MM.1S (cell line): ENCODE measurements at regions not wholly inside any gene's neighbourhood (a gene's known extent, or its start where the extent isn't known, plus 50 kb on each side); places are given as distances from the start of the nearest gene placed in this dataset.
A peak's percentile ranks its signal among the peaks of the same experiment; 100 is the strongest.
"Not testable (repeated sequence)": the region's sequence is repeated elsewhere in the genome, so short reads cannot be mapped to it uniquely, and the experiment has no call there.

Source experiments
- DNase-seq: peaks from one replicate; pipeline ENCODE4 v3.0.0-alpha.2; 2015
- H2AFZ ChIP-seq: fragments of 300-600 bp; sonication (generic); 2 replicates; pipeline ENCODE4 v1.6.0; 2016; ENCODE audit warnings: antibody characterized with exemption, low read length
- H3F3A ChIP-seq: fragments of 300-600 bp; sonication (generic); 2 replicates; pipeline ENCODE4 v1.6.1; 2016; ENCODE audit warnings: mild to moderate bottlenecking, antibody characterized with exemption, low read length, moderate library complexity, mixed read lengths; ENCODE audit not compliant: insufficient read depth
- H3K27ac ChIP-seq: fragments of 300-600 bp; sonication (generic); 2 replicates; pipeline ENCODE4 v1.5.1; 2016; ENCODE audit warnings: mild to moderate bottlenecking, low read length
- H3K27me3 ChIP-seq: fragments of 300-600 bp; sonication (generic); replicated peaks from 2 replicates; pipeline ENCODE4 v1.6.0; 2016; ENCODE audit warnings: low read length; ENCODE audit not compliant: insufficient read depth
- H3K36me3 ChIP-seq: fragments of 300-600 bp; sonication (generic); replicated peaks from 2 replicates; pipeline ENCODE4 v1.6.1; 2016; ENCODE audit warnings: mild to moderate bottlenecking, low read length, mixed read lengths; ENCODE audit not compliant: insufficient read depth
- H3K4me1 ChIP-seq: fragments of 300-600 bp; sonication (generic); 2 replicates; pipeline ENCODE4 v1.6.1; 2016; ENCODE audit warnings: low read length, mixed read lengths
- H3K4me2 ChIP-seq: fragments of 300-600 bp; sonication (generic); 2 replicates; pipeline ENCODE4 v1.6.0; 2016; ENCODE audit warnings: low read depth, low read length
- H3K4me3 ChIP-seq: fragments of 300-600 bp; sonication (generic); 2 replicates; pipeline ENCODE4 v1.5.1; 2016; ENCODE audit warnings: low read length, mixed read lengths
- H3K79me2 ChIP-seq: fragments of 300-600 bp; sonication (generic); 2 replicates; pipeline ENCODE4 v1.6.1; 2016; ENCODE audit warnings: mixed run types, low read length, mixed read lengths
- H3K9ac ChIP-seq: fragments of 300-600 bp; sonication (generic); 2 replicates; pipeline ENCODE4 v1.6.1; 2016; ENCODE audit warnings: low read length, mixed read lengths
- H3K9me2 ChIP-seq: fragments of 300-600 bp; sonication (generic); replicated peaks from 2 replicates; pipeline ENCODE4 v1.6.1; 2016; ENCODE audit warnings: mild to moderate bottlenecking, low read length, mixed read lengths; ENCODE audit not compliant: insufficient read depth
- H3K9me3 ChIP-seq: fragments of 300-600 bp; sonication (generic); replicated peaks from 2 replicates; pipeline ENCODE4 v1.6.1; 2016; ENCODE audit warnings: mild to moderate bottlenecking, low read length, mixed read lengths; ENCODE audit not compliant: insufficient read depth
- H4K20me1 ChIP-seq: fragments of 300-600 bp; sonication (generic); 2 replicates; pipeline ENCODE4 v1.6.1; 2016; ENCODE audit warnings: mild to moderate bottlenecking, low read length, moderate library complexity, mixed read lengths; ENCODE audit not compliant: insufficient read depth
- TF ChIP-seq, protein P1 (sequence below): fragments of 300-600 bp; sonication (generic); IDR thresholded peaks from 2 replicates; pipeline ENCODE4 v1.5.1; 2016; ENCODE audit warnings: antibody characterized with exemption, low read length, mixed read lengths

- not testable (repeated sequence) for H3K9me3 ChIP-seq, H3K9ac ChIP-seq, H3K4me2 ChIP-seq, H3K9me2 ChIP-seq, H3F3A ChIP-seq, H3K79me2 ChIP-seq, DNase-seq, H3K4me1 ChIP-seq, H4K20me1 ChIP-seq, H3K27me3 ChIP-seq, H3K4me3 ChIP-seq, H3K36me3 ChIP-seq, H2AFZ ChIP-seq, H3K27ac ChIP-seq
These were observed 175.4 kb downstream of the ATP6V0E2 start for GRCh38 chr7:150049012-150049655.

- not testable (repeated sequence) for H3K79me2 ChIP-seq, H3K36me3 ChIP-seq, H3K27ac ChIP-seq, H3K4me3 ChIP-seq, H2AFZ ChIP-seq, H3K27me3 ChIP-seq, H3K9me2 ChIP-seq, H3K4me2 ChIP-seq, DNase-seq, H3K4me1 ChIP-seq, H4K20me1 ChIP-seq, H3F3A ChIP-seq, H3K9me3 ChIP-seq, H3K9ac ChIP-seq
These were observed 179.6 kb downstream of the ATP6V0E2 start for GRCh38 chr7:150053396-150053795.

GRCh38 chr7:150054242-150054641 lies 180.5 kb downstream of the ATP6V0E2 start:
- not testable (repeated sequence) for H3K27me3 ChIP-seq, H3K9me2 ChIP-seq, H3K9ac ChIP-seq, H2AFZ ChIP-seq, H3K79me2 ChIP-seq, H3K27ac ChIP-seq, H3K4me2 ChIP-seq, H4K20me1 ChIP-seq, H3K4me3 ChIP-seq, H3K4me1 ChIP-seq, H3F3A ChIP-seq, DNase-seq, H3K9me3 ChIP-seq, H3K36me3 ChIP-seq

GRCh38 chr7:150060259-150061221 lies 186.8 kb downstream of the ATP6V0E2 start:
- H3K9me3 ChIP-seq, H4K20me1 ChIP-seq, H3K9me2 ChIP-seq, H2AFZ ChIP-seq, H3K79me2 ChIP-seq, H3F3A ChIP-seq, H3K36me3 ChIP-seq, DNase-seq, H3K27ac ChIP-seq, H3K27me3 ChIP-seq, H3K4me3 ChIP-seq, H3K9ac ChIP-seq, H3K4me2 ChIP-seq, H3K4me1 ChIP-seq: not testable (repeated sequence)
- TF ChIP-seq, protein P1, sequence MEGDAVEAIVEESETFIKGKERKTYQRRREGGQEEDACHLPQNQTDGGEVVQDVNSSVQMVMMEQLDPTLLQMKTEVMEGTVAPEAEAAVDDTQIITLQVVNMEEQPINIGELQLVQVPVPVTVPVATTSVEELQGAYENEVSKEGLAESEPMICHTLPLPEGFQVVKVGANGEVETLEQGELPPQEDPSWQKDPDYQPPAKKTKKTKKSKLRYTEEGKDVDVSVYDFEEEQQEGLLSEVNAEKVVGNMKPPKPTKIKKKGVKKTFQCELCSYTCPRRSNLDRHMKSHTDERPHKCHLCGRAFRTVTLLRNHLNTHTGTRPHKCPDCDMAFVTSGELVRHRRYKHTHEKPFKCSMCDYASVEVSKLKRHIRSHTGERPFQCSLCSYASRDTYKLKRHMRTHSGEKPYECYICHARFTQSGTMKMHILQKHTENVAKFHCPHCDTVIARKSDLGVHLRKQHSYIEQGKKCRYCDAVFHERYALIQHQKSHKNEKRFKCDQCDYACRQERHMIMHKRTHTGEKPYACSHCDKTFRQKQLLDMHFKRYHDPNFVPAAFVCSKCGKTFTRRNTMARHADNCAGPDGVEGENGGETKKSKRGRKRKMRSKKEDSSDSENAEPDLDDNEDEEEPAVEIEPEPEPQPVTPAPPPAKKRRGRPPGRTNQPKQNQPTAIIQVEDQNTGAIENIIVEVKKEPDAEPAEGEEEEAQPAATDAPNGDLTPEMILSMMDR, result peak; percentile 15; the same call in 1 of the 2 replicates

GRCh38 chr7:150063195-150063594 lies 189.4 kb downstream of the ATP6V0E2 start:
- not testable (repeated sequence) for H3K27me3 ChIP-seq, H3K9ac ChIP-seq, H3F3A ChIP-seq, H3K4me3 ChIP-seq, H2AFZ ChIP-seq, H3K9me3 ChIP-seq, H3K79me2 ChIP-seq, H3K4me1 ChIP-seq, H3K36me3 ChIP-seq, H3K9me2 ChIP-seq, DNase-seq, H3K27ac ChIP-seq, H4K20me1 ChIP-seq, H3K4me2 ChIP-seq

DNA sequence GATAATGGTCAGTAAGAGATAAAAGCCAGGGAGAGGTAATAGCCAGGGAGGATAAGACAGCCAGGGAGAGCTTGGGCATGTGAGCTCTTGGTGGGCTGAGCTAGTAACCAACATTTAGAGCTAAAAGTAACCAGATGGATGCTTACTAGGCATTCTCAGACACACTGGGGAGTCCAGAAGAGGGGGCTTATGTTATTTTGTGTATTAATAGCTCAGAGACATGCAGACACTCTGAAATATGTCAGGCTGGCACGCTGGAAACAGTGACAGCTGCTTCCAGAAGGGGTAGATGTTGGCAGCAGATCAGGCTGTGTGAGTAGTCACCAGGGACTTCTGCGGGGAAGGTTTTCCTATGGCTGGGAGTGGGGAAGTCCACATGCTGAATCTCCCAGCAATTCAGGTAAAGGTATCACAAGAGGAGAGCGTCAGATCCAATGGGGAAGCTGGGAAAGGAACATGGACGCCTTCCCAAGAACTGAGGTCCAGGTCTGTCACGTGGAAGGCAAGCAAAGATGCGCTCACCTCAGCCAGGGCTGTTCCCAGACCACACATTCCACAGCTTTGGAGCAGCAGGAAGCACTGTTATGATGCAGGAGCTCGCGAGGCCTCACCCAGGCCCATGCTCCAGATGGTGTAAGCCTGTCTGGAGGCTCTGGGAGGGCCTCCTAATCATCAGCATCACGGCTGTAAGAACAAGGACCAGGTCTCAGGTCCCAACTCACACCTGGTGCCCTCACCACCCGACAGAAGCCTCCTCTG lies 196.0 kb downstream of the ATP6V0E2 start:
- not testable (repeated sequence) for H3K4me2 ChIP-seq, H4K20me1 ChIP-seq, H3K9ac ChIP-seq, H3F3A ChIP-seq, H3K27me3 ChIP-seq, H3K4me1 ChIP-seq, H3K79me2 ChIP-seq, H3K27ac ChIP-seq, DNase-seq, H3K36me3 ChIP-seq, H3K4me3 ChIP-seq, H3K9me2 ChIP-seq, H3K9me3 ChIP-seq, H2AFZ ChIP-seq

DNA sequence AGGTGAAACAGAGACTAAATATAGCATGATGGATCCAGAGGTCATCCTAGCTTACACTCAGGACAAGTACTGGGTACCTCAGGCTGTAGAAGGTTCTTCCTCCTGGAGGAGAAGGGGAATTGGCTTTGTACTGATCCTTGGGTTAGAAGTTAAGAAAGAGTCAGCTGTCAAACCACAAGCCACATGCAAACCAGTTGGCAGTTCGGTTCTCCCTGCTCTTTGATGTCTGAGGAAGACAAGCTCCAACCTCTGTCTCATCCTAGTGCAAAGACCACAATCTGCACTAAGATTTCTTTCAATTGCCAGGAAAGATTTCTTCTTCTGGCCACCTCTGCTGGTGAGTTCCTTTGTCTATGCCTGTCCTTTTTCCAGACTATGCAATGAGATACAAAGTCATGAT lies 203.8 kb downstream of the ATP6V0E2 start:
- not testable (repeated sequence) for H3K36me3 ChIP-seq, H3K9ac ChIP-seq, H3K9me3 ChIP-seq, H3K4me1 ChIP-seq, H2AFZ ChIP-seq, H3K27ac ChIP-seq, DNase-seq, H3K79me2 ChIP-seq, H3K27me3 ChIP-seq, H3K4me2 ChIP-seq, H3F3A ChIP-seq, H3K4me3 ChIP-seq, H4K20me1 ChIP-seq, H3K9me2 ChIP-seq
